NCI-H1105 (cell line): ENCODE measurements at regions not wholly inside any gene's neighbourhood (a gene's known extent, or its start where the extent isn't known, plus 50 kb on each side); places are given as distances from the start of the nearest gene placed in this dataset.
A peak's percentile ranks its signal among the peaks of the same experiment; 100 is the strongest.

Source experiments
- DNase-seq: peaks from one replicate; lab custom pipeline; 2025; lab: John Stamatoyannopoulos, UW

- no peak for DNase-seq
Measured at GRCh38 chr4:27846951-27847350, 986.3 kb downstream of the STIM2 start.

- peak; percentile 26 for DNase-seq
Measured at GRCh38 chr4:27861381-27861787, 1000.7 kb downstream of the STIM2 start.

GRCh38 chr4:27861802-27862201 is 1001.2 kb downstream of the STIM2 start:
- no peak for DNase-seq

- no peak for DNase-seq
Measured at GRCh38 chr4:27873596-27873995, 1013.0 kb downstream of the STIM2 start.

GRCh38 chr4:27881705-27882104 is 1021.1 kb downstream of the STIM2 start:
- DNase-seq = no peak

GRCh38 chr4:27886120-27886519 is 1025.5 kb downstream of the STIM2 start:
- DNase-seq = no peak

- DNase-seq = no peak
Measured at GRCh38 chr4:27887646-27888045, 1027.0 kb downstream of the STIM2 start.

GRCh38 chr4:27888505-27888904 is 1027.9 kb downstream of the STIM2 start:
- no peak for DNase-seq

- no peak for DNase-seq
Measured at GRCh38 chr4:27894951-27895350, 1034.3 kb downstream of the STIM2 start.

- no peak for DNase-seq
Measured at GRCh38 chr4:27908356-27908755, 1047.7 kb downstream of the STIM2 start.

- no peak for DNase-seq
Measured at GRCh38 chr4:27910227-27910626, 1049.6 kb downstream of the STIM2 start.

GRCh38 chr4:27911047-27911446 is 1050.4 kb downstream of the STIM2 start:
- no peak for DNase-seq

GRCh38 chr4:27913738-27914137 is 1053.1 kb downstream of the STIM2 start:
- no peak for DNase-seq

GRCh38 chr4:27915822-27916221 is 1055.2 kb downstream of the STIM2 start:
- DNase-seq = no peak

- DNase-seq = no peak
Measured at GRCh38 chr4:27916452-27917184, 1056.0 kb downstream of the STIM2 start.

- no peak for DNase-seq
Measured at GRCh38 chr4:27917381-27917780, 1056.7 kb downstream of the STIM2 start.

GRCh38 chr4:27921231-27921630 is 1060.6 kb downstream of the STIM2 start:
- DNase-seq = no peak

- no peak for DNase-seq
Measured at GRCh38 chr4:27928761-27929540, 1068.3 kb downstream of the STIM2 start.

- DNase-seq = no peak
Measured at GRCh38 chr4:27930291-27930690, 1069.7 kb downstream of the STIM2 start.

- no peak for DNase-seq
Measured at GRCh38 chr4:27930976-27931375, 1070.3 kb downstream of the STIM2 start.

GRCh38 chr4:27931584-27931983 is 1070.9 kb downstream of the STIM2 start:
- DNase-seq = no peak

GRCh38 chr4:27934871-27935270 is 1074.2 kb downstream of the STIM2 start:
- DNase-seq = no peak

- DNase-seq = no peak
Measured at GRCh38 chr4:27946799-27947198, 1086.2 kb downstream of the STIM2 start.

GRCh38 chr4:27947302-27947701 is 1086.7 kb downstream of the STIM2 start:
- DNase-seq = no peak
